NB4 (cell line): ENCODE measurements at regions not wholly inside any gene's neighbourhood (a gene's known extent, or its start where the extent isn't known, plus 50 kb on each side); places are given as distances from the start of the nearest gene placed in this dataset.

Experiments
- DNase-seq: peaks from one replicate; pipeline ENCODE4 v3.0.0; 2010; ENCODE audit warnings: low read depth
- H3K4me3 ChIP-seq: one replicate; pipeline ENCODE4 v1.5.1; 2011; ENCODE audit warnings: mild to moderate bottlenecking, low read depth, low read length, moderate library complexity
- CTCF ChIP-seq: IDR thresholded peaks from one replicate; pipeline ENCODE4 v1.5.1; 2012; ENCODE audit warnings: low read depth, low read length
- MAX ChIP-seq: IDR thresholded peaks from 2 replicates; pipeline ENCODE4 v1.6.1; 2011; ENCODE audit warnings: low read depth, low read length
- MYC ChIP-seq: IDR thresholded peaks from 2 replicates; pipeline ENCODE4 v1.6.1; 2011; ENCODE audit warnings: low read depth, low read length
- POLR2A ChIP-seq: IDR thresholded peaks from 2 replicates; pipeline ENCODE4 v1.6.1; 2011; ENCODE audit warnings: mild to moderate bottlenecking; ENCODE audit not compliant: insufficient read length; ENCODE audit errors: extremely low read depth

- DNase-seq: peak; percentile 78
- peak overlapping the region; percentile 36 for H3K4me3 ChIP-seq
- TF ChIP-seq CTCF (peak; percentile 61), POLR2A (no peak), MYC (0 out of 2 replicates have a peak, but pooled peaks have one; percentile 47), MAX (no peak)
Measured at GRCh38 chr13:78137404-78138142, 218.9 kb upstream of the EDNRB start.

GRCh38 chr13:78136966-78137365, 218.3 kb upstream of the EDNRB start:
- DNase-seq: no peak
- TF ChIP-seq MYC (no peak), CTCF (no peak), MAX (no peak), POLR2A (no peak)
- no peak overlapping the region for H3K4me3 ChIP-seq

- TF ChIP-seq POLR2A (no peak), MYC (no peak), MAX (no peak), CTCF (no peak)
- DNase-seq: no peak
- no peak overlapping the region for H3K4me3 ChIP-seq
Measured at GRCh38 chr13:78133511-78133910, 214.9 kb upstream of the EDNRB start.

GRCh38 chr13:78131811-78132210, 213.2 kb upstream of the EDNRB start:
- H3K4me3 ChIP-seq: no peak overlapping the region
- peak; percentile 25 for DNase-seq
- peak; percentile 35 for TF ChIP-seq CTCF
- no peak for TF ChIP-seq MYC
- no peak for TF ChIP-seq POLR2A
- no peak for TF ChIP-seq MAX

GRCh38 chr13:78131346-78131745, 212.7 kb upstream of the EDNRB start:
- no peak overlapping the region for H3K4me3 ChIP-seq
- no peak for DNase-seq
- no peak for TF ChIP-seq CTCF
- TF ChIP-seq MAX: no peak
- no peak for TF ChIP-seq POLR2A
- no peak for TF ChIP-seq MYC
